ENCODE measurements at regions not wholly inside any gene's neighbourhood (a gene's known extent, or its start where the extent isn't known, plus 50 kb on each side); places are given as distances from the start of the nearest gene placed in this dataset.

- intact Hi-C loops (cut with micrococcal nuclease) (no loop called here), in situ Hi-C loops (cut with MboI; ENCODE audit: low sequenced_read_pairs) (no loop called here), dilution Hi-C loops (cut with HindIII; ENCODE audit: low sequenced_read_pairs, unreplicated experiment) (no loop called here)
- no peak for DNase-seq
- H2BK120ac ChIP-seq (ENCODE audit: low read depth, low read length): no peak overlapping the region
- peaks cover 4% of the 10 kb centered on the region; the same call in 1 of the 2 replicates for H3K9me3 ChIP-seq (ENCODE audit: control insufficient read depth, insufficient read depth, low read length)
- ChIA-PET POLR2A (ENCODE audit: unreplicated experiment) (no interaction called here), CTCF (no interaction called here)
- H4K91ac ChIP-seq (ENCODE audit: insufficient read depth, low read depth, low read length): no peak overlapping the region
- no peak overlapping the region for H4K5ac ChIP-seq (ENCODE audit: low read depth, low read length)
- H3K4me1 ChIP-seq (ENCODE audit: control insufficient read depth, insufficient read depth, low read length): no peaks in the 10 kb centered on the region
- ATAC-seq (ENCODE audit: low read depth): no peak
- H4K20me1 ChIP-seq (ENCODE audit: insufficient read depth, low read length): no peaks in the 10 kb centered on the region
- no peak overlapping the region for H3K9ac ChIP-seq (ENCODE audit: low read depth, low read length)
- no peaks in the 10 kb centered on the region for H3K36me3 ChIP-seq (ENCODE audit: control insufficient read depth, insufficient read depth, low read length)
- BruUV-seq (replicated peaks): no TSS peak
- no peak overlapping the region for H2AK5ac ChIP-seq (ENCODE audit: low read depth, low read length)
- no peak overlapping the region for H3K27ac ChIP-seq (ENCODE audit: insufficient read depth, low read length)
- H3K56ac ChIP-seq (ENCODE audit: extremely low read depth, insufficient read depth, low read length): no peak overlapping the region
- WGBS, 2 experiments (ENCODE audit: extremely low coverage in 2 of 2, insufficient read length in 1 of 2): no CpG with 5 or more reads among the region's 1 CpG
- H3K4me3 ChIP-seq (ENCODE audit: insufficient read depth, low read depth, low read length): no peak overlapping the region
- H2BK15ac ChIP-seq (ENCODE audit: low read depth, low read length): no peak overlapping the region
- H4K8ac ChIP-seq (ENCODE audit: low read depth in 2 of 2, low read length in 2 of 2): no peak overlapping the region
- no peak overlapping the region for H3K23ac ChIP-seq (ENCODE audit: low read depth, low read length)
- no peak overlapping the region for H3K18ac ChIP-seq (ENCODE audit: low read depth, low read length)
- no peak overlapping the region for H3K14ac ChIP-seq (replicated peaks; ENCODE audit: low read depth, low read length)
- no peak overlapping the region for H3K4me2 ChIP-seq (ENCODE audit: low read depth, low read length)
- no peak overlapping the region for H2AK9ac ChIP-seq (replicated peaks; ENCODE audit: low read depth, low read length, poor library complexity)
- H3K27me3 ChIP-seq (ENCODE audit: control insufficient read depth, insufficient read depth, low read length): no peaks in the 10 kb centered on the region
- no peak overlapping the region for H3K4ac ChIP-seq (ENCODE audit: low read depth, low read length)
- no peak for TF ChIP-seq SMC3 (IDR thresholded peaks at IDR 0.05; ENCODE audit: low read depth, low read length)
- no peak for TF ChIP-seq CTCF (conservative IDR thresholded peaks at IDR 0.05; ENCODE audit: low read depth, low read length)
- no peak for TF ChIP-seq NFE2L2 (IDR thresholded peaks at IDR 0.05; ENCODE audit: low read depth, low read length)
- no peak for TF ChIP-seq POLR2A (IDR thresholded peaks at IDR 0.05; ENCODE audit: low read depth, low read length)
- TF ChIP-seq RFX5 (IDR thresholded peaks at IDR 0.05; ENCODE audit: low read depth, low read length): no peak
- no peak for TF ChIP-seq MAZ (IDR thresholded peaks at IDR 0.05; ENCODE audit: borderline replicate concordance, low read depth, low read length)
- TF ChIP-seq MXI1 (IDR thresholded peaks at IDR 0.05; ENCODE audit: borderline replicate concordance, low read depth, low read length): no peak
- no peak for TF ChIP-seq CEBPB (IDR thresholded peaks at IDR 0.05; ENCODE audit: low read depth, low read length)
- no peak for TF ChIP-seq CHD1 (IDR thresholded peaks at IDR 0.05; ENCODE audit: low read depth, low read length)
- TF ChIP-seq RAD21 (IDR thresholded peaks at IDR 0.05; ENCODE audit: low read length): no peak
- no peak for TF ChIP-seq FOS (IDR thresholded peaks at IDR 0.05; ENCODE audit: low read depth, low read length)
- no peak for TF ChIP-seq USF2 (IDR thresholded peaks at IDR 0.05; ENCODE audit: low read depth, low read length)
- TF ChIP-seq MAFK (IDR thresholded peaks at IDR 0.05; ENCODE audit: low read depth, low read length): no peak
- TF ChIP-seq BHLHE40 (IDR thresholded peaks at IDR 0.05; ENCODE audit: low read depth, low read length): no peak
- no peak for TF ChIP-seq RCOR1 (IDR thresholded peaks at IDR 0.05; ENCODE audit: insufficient replicate concordance, low read length)
- no peak for TF ChIP-seq ELK1 (IDR thresholded peaks at IDR 0.05; ENCODE audit: borderline replicate concordance, low read depth, low read length)
- H3K79me1 ChIP-seq (ENCODE audit: low read depth in 1 of 2, low read length in 2 of 2): no peaks in the 10 kb centered on the region
- H2AFZ ChIP-seq (replicated peaks; ENCODE audit: low read length, poor library complexity): no peak overlapping the region
- no peak overlapping the region for H2BK20ac ChIP-seq (ENCODE audit: low read depth, low read length)
- no peaks in the 10 kb centered on the region for H3K9me1 ChIP-seq (ENCODE audit: insufficient read depth, low read length)
- H2BK5ac ChIP-seq (ENCODE audit: low read depth, low read length, poor library complexity, severe bottlenecking): no peak overlapping the region
Observed at GRCh38 chr6:19929312-19929711, 92.1 kb downstream of the ID4 start.
